NCI-H146 treated with DMSO at 0.1 percent for 48 hours (cell line): ENCODE measurements at regions not wholly inside any gene's neighbourhood (a gene's known extent, or its start where the extent isn't known, plus 50 kb on each side); places are given as distances from the start of the nearest gene placed in this dataset.
A peak's percentile ranks its signal among the peaks of the same experiment; 100 is the strongest.
"Not testable (repeated sequence)": the region's sequence is repeated elsewhere in the genome, so short reads cannot be mapped to it uniquely, and the experiment has no call there.

Experiments
- DNase-seq: peaks from one replicate; lab custom pipeline; 2025; ENCODE audit not compliant: unreplicated experiment; lab: John Stamatoyannopoulos, UW

- DNase-seq: no peak
Measured at GRCh38 chr5:155684417-155684816, 642.5 kb upstream of the SGCD start.

GRCh38 chr5:155686131-155686530 lies 640.8 kb upstream of the SGCD start:
- DNase-seq: no peak

DNA sequence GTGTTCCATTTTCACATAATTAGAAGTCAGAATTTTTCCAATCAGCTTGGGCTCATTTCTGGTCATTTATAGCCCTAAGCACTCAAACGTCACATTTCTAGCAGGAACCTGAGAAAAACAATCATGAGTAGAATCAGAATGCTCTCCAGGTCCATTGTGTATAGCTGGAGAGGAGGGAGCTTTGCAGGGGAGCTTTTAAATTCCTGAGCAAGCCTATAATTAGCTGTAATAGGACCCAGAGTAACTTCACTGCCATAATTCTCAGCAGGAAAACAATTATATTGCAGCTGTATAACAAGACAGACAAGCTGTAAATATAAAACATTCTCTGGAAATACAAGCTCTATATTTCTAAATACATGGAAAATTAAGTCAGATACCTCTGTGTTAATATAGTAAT lies 637.6 kb upstream of the SGCD start:
- peak; percentile 43 for DNase-seq

GRCh38 chr5:155696362-155696761 lies 630.6 kb upstream of the SGCD start:
- DNase-seq: no peak

- no peak for DNase-seq
Measured at GRCh38 chr5:155697236-155697635, 629.7 kb upstream of the SGCD start.

- DNase-seq: no peak
Measured at GRCh38 chr5:155699385-155699784, 627.6 kb upstream of the SGCD start.

- DNase-seq: no peak
Measured at GRCh38 chr5:155700333-155700732, 626.6 kb upstream of the SGCD start.

- DNase-seq: no peak
Measured at GRCh38 chr5:155711882-155712281, 615.1 kb upstream of the SGCD start.

DNA sequence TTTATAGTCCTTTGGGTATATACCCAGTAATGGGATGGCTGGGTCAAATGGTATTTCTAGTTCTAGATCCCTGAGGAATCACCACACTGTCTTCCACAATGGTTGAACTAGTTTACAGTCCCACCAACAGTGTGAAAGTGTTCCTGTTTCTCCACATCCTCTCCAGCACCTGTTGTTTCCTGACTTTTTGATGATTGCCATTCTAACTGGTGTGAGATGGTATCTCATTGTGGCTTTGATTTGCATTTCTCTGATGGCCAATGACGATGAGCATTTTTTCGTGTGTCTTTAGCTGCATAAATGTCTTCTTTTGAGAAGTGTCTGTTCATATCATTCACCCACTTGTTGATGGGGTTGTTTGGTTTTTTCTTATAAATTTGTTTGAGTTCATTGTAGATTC lies 612.5 kb upstream of the SGCD start:
- not testable (repeated sequence) for DNase-seq

DNA sequence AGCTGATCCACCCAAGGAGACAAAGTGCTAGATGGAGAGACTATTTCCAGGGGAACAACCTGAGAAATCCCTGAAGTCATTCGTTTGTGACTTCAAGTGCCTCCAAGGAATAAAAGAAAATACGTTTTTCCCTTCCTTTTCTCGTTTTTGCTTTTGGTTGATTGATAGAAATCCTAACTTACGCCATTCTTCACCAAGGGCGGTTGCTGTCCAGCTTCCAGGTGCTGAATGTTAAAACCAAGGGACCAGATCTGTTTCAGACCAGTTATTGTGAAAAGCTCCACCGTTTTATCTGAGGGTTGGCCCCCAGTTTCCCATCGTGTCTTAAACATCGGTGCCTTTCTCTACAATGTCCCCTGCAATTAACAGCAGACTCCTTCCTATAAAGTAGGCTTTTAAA lies 600.7 kb upstream of the SGCD start:
- DNase-seq: no peak

GRCh38 chr5:155727512-155728145 lies 599.3 kb upstream of the SGCD start:
- DNase-seq: no peak

DNA sequence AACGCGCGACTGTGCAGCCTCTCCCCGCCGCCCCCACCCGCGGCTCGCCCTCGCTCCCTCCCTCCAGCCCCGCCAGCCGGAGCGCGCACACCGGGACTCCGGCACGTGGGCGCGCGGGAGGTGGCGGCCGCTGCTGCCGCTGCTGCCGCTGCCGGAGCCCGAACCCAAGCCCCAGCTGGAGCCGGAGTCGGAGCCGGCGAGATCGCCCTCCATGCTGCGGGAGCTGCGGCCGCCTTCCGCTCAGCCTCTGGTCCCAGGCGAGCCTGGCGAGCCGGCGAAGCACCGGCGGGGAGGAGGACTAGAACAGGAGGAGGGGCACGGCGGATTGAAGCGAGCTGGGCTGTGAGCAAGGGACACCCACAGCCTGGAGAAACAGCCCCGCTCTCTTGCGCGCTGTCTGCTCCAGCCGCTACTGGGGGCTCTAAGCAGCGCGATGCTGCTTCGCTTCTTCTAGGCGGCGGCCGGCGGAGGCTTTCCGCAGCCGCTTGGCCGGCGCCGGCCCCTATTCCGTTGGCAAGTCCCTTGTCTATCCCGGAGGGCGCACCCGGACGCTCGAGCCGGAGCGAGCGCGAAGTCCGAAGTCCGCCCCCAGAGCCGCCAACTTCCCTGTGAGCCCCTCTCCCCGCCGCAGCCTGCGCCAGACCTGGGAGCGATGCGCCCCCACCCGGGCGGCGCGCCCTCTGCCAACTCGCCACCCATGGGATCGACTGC lies 598.7 kb upstream of the SGCD start:
- peak; percentile 13 for DNase-seq

DNA sequence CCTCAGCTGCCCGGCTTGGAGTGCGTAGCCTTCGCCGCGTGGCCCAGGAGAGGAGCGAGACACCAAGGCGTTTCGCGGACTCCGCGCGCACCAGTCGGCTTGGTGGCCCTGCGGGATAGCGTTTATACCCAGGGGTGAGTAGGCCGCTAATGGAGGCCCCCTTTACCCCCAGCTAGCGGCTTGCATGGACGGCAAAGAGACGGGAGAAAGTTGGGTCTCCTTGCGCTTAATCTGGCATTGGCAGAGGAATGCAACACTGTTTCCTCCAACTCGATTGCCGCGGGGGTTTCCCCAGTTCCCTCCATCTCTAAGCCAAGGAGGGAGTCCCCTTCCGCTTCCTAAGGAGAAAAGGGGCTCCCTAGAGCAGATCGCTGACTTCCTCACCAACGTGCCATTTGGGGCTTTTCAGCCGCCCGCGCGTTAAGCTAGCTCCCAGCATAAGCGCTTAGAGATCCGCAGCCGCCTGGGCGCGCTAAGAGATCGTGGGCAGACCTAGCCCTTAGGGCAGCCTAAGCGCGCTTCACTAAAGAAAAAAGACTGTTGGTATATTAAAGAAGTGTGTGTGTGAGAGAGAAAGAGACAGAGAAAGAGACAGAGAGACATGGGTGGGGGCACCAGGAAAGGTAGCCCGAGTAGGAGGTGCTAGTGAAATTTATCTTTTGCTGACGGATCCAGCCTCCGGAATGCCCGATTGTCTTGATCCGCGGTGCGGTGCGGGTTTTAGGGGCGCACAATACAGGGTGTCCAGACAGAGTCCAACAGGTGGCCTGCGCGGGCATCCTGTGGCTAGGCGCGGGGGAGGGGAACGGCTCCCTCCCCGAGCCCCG lies 597.9 kb upstream of the SGCD start:
- DNase-seq: no peak

DNA sequence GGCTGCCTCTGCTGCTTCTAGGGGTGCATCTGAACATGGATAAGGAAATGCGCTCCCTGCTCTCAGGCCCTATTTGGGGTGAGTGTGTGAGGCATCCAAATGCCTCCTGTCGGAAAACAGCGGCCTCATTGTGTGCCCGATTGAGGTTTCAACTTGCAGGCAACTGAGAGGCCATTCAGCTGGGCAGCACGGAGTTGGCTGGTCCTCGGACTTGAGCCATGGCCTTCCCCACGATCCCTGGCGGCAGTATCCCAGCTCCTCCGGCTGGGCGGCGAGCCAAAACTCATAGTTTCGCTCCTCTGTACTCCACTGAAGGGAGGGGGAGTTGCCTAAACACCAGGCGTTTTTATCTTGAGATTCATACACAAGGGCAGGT lies 597.3 kb upstream of the SGCD start:
- DNase-seq: no peak

DNA sequence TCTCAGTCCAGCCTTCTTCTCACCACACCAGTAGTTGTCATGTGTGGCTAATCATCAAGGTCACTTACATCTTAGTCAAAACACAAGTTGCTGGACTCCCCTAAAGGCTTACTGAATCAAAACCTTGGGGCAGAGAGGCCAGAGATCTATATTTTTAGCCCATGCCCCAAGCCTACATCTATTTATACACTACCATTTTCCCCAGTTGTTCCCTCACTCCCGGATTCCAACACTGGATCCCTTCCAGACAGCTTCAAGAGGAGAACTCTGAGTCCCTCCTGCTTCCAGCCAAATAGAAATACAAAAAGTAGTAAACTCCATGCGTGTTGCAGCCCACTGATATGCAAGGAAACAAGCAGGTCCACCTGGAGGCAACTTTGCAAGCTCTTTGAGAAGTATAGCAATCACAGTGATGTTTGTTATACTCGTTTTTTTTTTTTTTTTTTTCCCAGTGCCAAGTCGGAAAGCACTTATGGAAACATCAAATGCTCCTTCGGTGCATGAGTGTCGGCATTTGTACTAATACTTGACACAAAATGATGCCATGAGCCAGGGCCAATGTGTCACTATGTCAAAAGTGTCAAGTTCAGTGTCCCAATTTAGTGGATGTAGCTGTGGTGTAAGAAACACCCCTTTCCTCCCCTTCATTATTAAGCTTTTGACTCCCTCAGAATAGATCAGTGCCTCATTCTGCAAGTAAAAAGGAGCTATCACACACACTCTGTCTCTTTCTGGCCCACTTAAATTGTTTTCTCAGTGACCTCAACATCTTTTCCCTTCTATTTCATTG lies 594.2 kb upstream of the SGCD start:
- no peak for DNase-seq

GRCh38 chr5:155733935-155734334 lies 593.0 kb upstream of the SGCD start:
- DNase-seq: no peak

- no peak for DNase-seq
Measured at GRCh38 chr5:155735388-155735787, 591.6 kb upstream of the SGCD start.

GRCh38 chr5:155738616-155739015 lies 588.3 kb upstream of the SGCD start:
- DNase-seq: no peak

GRCh38 chr5:155746367-155747038 lies 580.5 kb upstream of the SGCD start:
- no peak for DNase-seq

DNA sequence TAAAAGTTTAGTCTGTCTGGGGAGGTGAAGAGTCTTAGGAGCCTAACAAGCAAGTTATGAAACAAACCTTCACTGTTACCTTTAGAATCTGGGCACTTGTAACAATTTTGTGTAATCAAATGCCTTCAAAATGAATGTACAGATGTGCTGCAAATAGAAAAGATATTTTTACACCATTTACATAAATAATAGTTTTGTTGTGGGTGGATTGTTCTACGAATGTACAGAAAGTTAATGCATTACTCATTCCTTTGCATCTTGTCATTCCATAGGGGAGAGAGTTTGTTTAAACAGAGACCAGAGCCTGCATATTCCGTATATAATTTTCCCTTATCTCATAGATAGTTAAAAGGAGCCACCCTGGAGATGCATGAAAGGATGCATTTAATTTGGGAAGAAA lies 576.9 kb upstream of the SGCD start:
- DNase-seq: no peak

- DNase-seq: no peak
Measured at GRCh38 chr5:155750571-155750970, 576.4 kb upstream of the SGCD start.
